A673 (cell line): ENCODE measurements at regions not wholly inside any gene's neighbourhood (a gene's known extent, or its start where the extent isn't known, plus 50 kb on each side); places are given as distances from the start of the nearest gene placed in this dataset.

Experiments used
- BruUV-seq: library from RNA; stranded (reverse); fragments of 400-500 nt; replicated peaks from 2 replicates; lab custom pipeline; 2021; lab: Mats Ljungman, UMichigan
- CTCF ChIA-PET: fragments of 300-600 bp; sonication (Branson Sonifier 250); formaldehyde crosslinking; loops from one replicate; lab custom pipeline; 2022; ENCODE audit warnings: antibody characterized with exemption; lab: Charles Lee
- POLR2A ChIA-PET: fragments of 300-600 bp; sonication (Branson Sonifier 250); formaldehyde crosslinking; loops from one replicate; lab custom pipeline; 2022; ENCODE audit warnings: antibody characterized with exemption; ENCODE audit not compliant: low non-redundant PET; lab: Charles Lee
- DNase-seq: peaks from one replicate; pipeline ENCODE4 v3.0.0-alpha.2; 2015; ENCODE audit warnings: low spot score
- H3K27ac ChIP-seq: fragments of 200-600 bp; sonication (generic); 2 replicates; pipeline ENCODE4 v1.5.1; 2016; ENCODE audit warnings: mixed run types, low read depth, mild to moderate bottlenecking, mixed read lengths, antibody characterized with exemption, low read length; ENCODE audit not compliant: poor library complexity, severe bottlenecking
- H3K27me3 ChIP-seq: fragments of 200-600 bp; sonication (generic); replicated peaks from 2 replicates; pipeline ENCODE4 v1.6.1; 2017; ENCODE audit warnings: mixed run types, low read depth, mild to moderate bottlenecking, mixed read lengths, antibody characterized with exemption, low read length; ENCODE audit not compliant: insufficient read depth, poor library complexity
- H3K36me3 ChIP-seq: fragments of 200-600 bp; sonication (generic); 2 replicates; pipeline ENCODE4 v1.6.1; 2016; ENCODE audit warnings: mixed run types, mild to moderate bottlenecking, mixed read lengths, antibody characterized with exemption, low read length; ENCODE audit not compliant: insufficient read depth, poor library complexity, severe bottlenecking
- H3K4me1 ChIP-seq: fragments of 200-600 bp; sonication (generic); 2 replicates; pipeline ENCODE4 v1.6.1; 2017; ENCODE audit warnings: mixed run types, mild to moderate bottlenecking, mixed read lengths, antibody characterized with exemption, low read length; ENCODE audit not compliant: insufficient read depth, poor library complexity, severe bottlenecking
- H3K4me3 ChIP-seq: fragments of 200-600 bp; sonication (generic); 2 replicates; pipeline ENCODE4 v1.5.1; 2016; ENCODE audit warnings: low read depth, mixed run types, mild to moderate bottlenecking, mixed read lengths, low read length; ENCODE audit not compliant: poor library complexity, severe bottlenecking
- H3K9me3 ChIP-seq: fragments of 200-600 bp; sonication (generic); 2 replicates; pipeline ENCODE4 v1.6.1; 2016; ENCODE audit warnings: mixed run types, low read depth, mild to moderate bottlenecking, mixed read lengths, antibody characterized with exemption, low read length; ENCODE audit not compliant: poor library complexity, severe bottlenecking
- CTCF ChIP-seq: fragments of 300-800, 200-600 bp; sonication (generic); conservative IDR thresholded peaks from 2 replicates; pipeline ENCODE4 v1.5.1; 2017; ENCODE audit warnings: low read depth, mild to moderate bottlenecking, antibody characterized with exemption, low read length, moderate library complexity, mixed read lengths
- EZH2 ChIP-seq: fragments of 200-600 bp; sonication (generic); IDR thresholded peaks from 2 replicates; pipeline ENCODE4 v1.6.1; 2017; ENCODE audit warnings: borderline replicate concordance, low read depth, mild to moderate bottlenecking, mixed read lengths, antibody characterized with exemption, low read length; ENCODE audit not compliant: poor library complexity, severe bottlenecking
- intact Hi-C: fragments of 100-400 bp; cut with micrococcal nuclease; formaldehyde crosslinking; loops from one replicate; pipeline ENCODE4 v1.10.0; 2022; ENCODE audit not compliant: unreplicated experiment

- Histone ChIP-seq H3K36me3 (no peaks in the 10 kb centered on the region), H3K9me3 (no peaks in the 10 kb centered on the region), H3K27me3 (no peaks in the 10 kb centered on the region), H3K27ac (no peak overlapping the region), H3K4me3 (no peak overlapping the region), H3K4me1 (no peaks in the 10 kb centered on the region)
- intact Hi-C loops: no loop called here
- ChIA-PET POLR2A (no interaction called here), CTCF (no interaction called here)
- TF ChIP-seq CTCF: no peak
- no peak for TF ChIP-seq EZH2
- no peak for DNase-seq
- no TSS peak for BruUV-seq
Measured at GRCh38 chr4:27720010-27720766, 859.5 kb downstream of the STIM2 start.

- Histone ChIP-seq H3K4me1 (no peaks in the 10 kb centered on the region), H3K9me3 (no peaks in the 10 kb centered on the region), H3K4me3 (no peak overlapping the region), H3K27me3 (no peaks in the 10 kb centered on the region), H3K36me3 (no peaks in the 10 kb centered on the region), H3K27ac (no peak overlapping the region)
- ChIA-PET POLR2A (interaction anchor here (0.8 kb wide), 1 partner anchor 115 kb away, joined by 5 read pairs; no protein-coding TSS in a partner anchor), CTCF (no interaction called here)
- intact Hi-C loops: no loop called here
- TF ChIP-seq EZH2: no peak
- TF ChIP-seq CTCF: no peak
- no TSS peak for BruUV-seq
- DNase-seq: no peak
Measured at GRCh38 chr4:27721193-27721592, 860.6 kb downstream of the STIM2 start.

GRCh38 chr4:27728892-27729291, 868.3 kb downstream of the STIM2 start:
- Histone ChIP-seq H3K4me1 (no peaks in the 10 kb centered on the region), H3K27ac (no peak overlapping the region), H3K36me3 (no peaks in the 10 kb centered on the region), H3K9me3 (no peaks in the 10 kb centered on the region), H3K4me3 (no peak overlapping the region), H3K27me3 (no peaks in the 10 kb centered on the region)
- TF ChIP-seq EZH2 (no peak), CTCF (no peak)
- intact Hi-C loops: no loop called here
- ChIA-PET CTCF (no interaction called here), POLR2A (no interaction called here)
- DNase-seq: no peak
- no TSS peak for BruUV-seq
